CD14-positive monocyte (primary cell): ENCODE measurements at regions not wholly inside any gene's neighbourhood (a gene's known extent, or its start where the extent isn't known, plus 50 kb on each side); places are given as distances from the start of the nearest gene placed in this dataset.

ENCODE experiments used
- DNase-seq, 3 donors: peaks; one replicate each; pipeline ENCODE4 v3.0.0-alpha.2; 2011 to 2022
- H2AFZ ChIP-seq: 2 replicates; pipeline ENCODE4 v1.6.0; 2012; ENCODE audit warnings: mild to moderate bottlenecking, low read depth, low read length, inconsistent platforms; ENCODE audit not compliant: insufficient read depth, poor library complexity, severe bottlenecking
- H3K27ac ChIP-seq, 2 donors: 1 replicate in 1 of 2; 2 replicates in 1 of 2; pipeline ENCODE4 v1.5.1; 2012 to 2013; ENCODE audit warnings: low read length in 2 of 2, control low read depth in 1 of 2, inconsistent platforms in 1 of 2, low read depth in 1 of 2, mild to moderate bottlenecking in 1 of 2
- H3K27me3 ChIP-seq, 2 donors: one replicate each; pipeline versions ENCODE4 v1.6.0 to v1.6.1; 2011 to 2013; ENCODE audit warnings: low read length in 2 of 2; ENCODE audit not compliant: control insufficient read depth in 2 of 2, insufficient read depth in 2 of 2
- H3K36me3 ChIP-seq, 2 donors: replicated peaks in 1 of 2; 1 replicate in 1 of 2; 2 replicates in 1 of 2; pipeline versions ENCODE4 v1.5.1 to v1.6.1; 2012 to 2013; ENCODE audit warnings: low read length in 2 of 2, control low read depth in 1 of 2, inconsistent platforms in 1 of 2, mild to moderate bottlenecking in 1 of 2; ENCODE audit not compliant: insufficient read depth in 2 of 2, control insufficient read depth in 1 of 2
- H3K4me1 ChIP-seq, 2 donors: 1 replicate in 1 of 2; 2 replicates in 1 of 2; pipeline versions ENCODE4 v1.5.1 to v1.6.1; 2012 to 2013; ENCODE audit warnings: low read length in 2 of 2, control low read depth in 1 of 2, inconsistent platforms in 1 of 2, mild to moderate bottlenecking in 1 of 2, moderate library complexity in 1 of 2; ENCODE audit not compliant: insufficient read depth in 2 of 2, control insufficient read depth in 1 of 2
- H3K4me2 ChIP-seq: replicated peaks from 2 replicates; pipeline ENCODE3; 2012; ENCODE audit warnings: low read length, moderate library complexity, mild to moderate bottlenecking; ENCODE audit not compliant: poor library complexity, severe bottlenecking; ENCODE audit errors: extremely low read depth
- H3K4me3 ChIP-seq, 3 experiments: fragments of 200-600 bp in 1 of 3; sonication (generic) in 1 of 3; replicated peaks in 1 of 3; 1 replicate in 2 of 3; 2 replicates in 1 of 3; pipeline ENCODE4 v1.5.1; 2011 to 2013; ENCODE audit warnings: low read length in 3 of 3, mild to moderate bottlenecking in 3 of 3, control low read depth in 2 of 3, low read depth in 2 of 3, inconsistent platforms in 1 of 3, moderate library complexity in 1 of 3
- H3K79me2 ChIP-seq: 2 replicates; pipeline ENCODE4 v1.6.0; 2012; ENCODE audit warnings: mild to moderate bottlenecking, control low read depth, inconsistent platforms, low read length, moderate library complexity; ENCODE audit not compliant: insufficient read depth
- H3K9ac ChIP-seq: 2 replicates; pipeline ENCODE4 v1.6.0; 2017; ENCODE audit warnings: low read length, mild to moderate bottlenecking; ENCODE audit not compliant: insufficient read depth, poor library complexity, severe bottlenecking
- H3K9me3 ChIP-seq, 2 donors: replicated peaks in 1 of 2; 1 replicate in 1 of 2; 2 replicates in 1 of 2; pipeline versions ENCODE4 v1.5.1 to v1.6.1; 2012 to 2013; ENCODE audit warnings: low read length in 2 of 2, control low read depth in 1 of 2; ENCODE audit not compliant: control insufficient read depth in 1 of 2, insufficient read depth in 1 of 2
- H4K20me1 ChIP-seq: 2 replicates; pipeline ENCODE4 v1.6.0; 2012; ENCODE audit warnings: mild to moderate bottlenecking, low read length, control low read depth, moderate library complexity; ENCODE audit not compliant: insufficient read depth
- H3K27ac Mint-ChIP-seq, 7 donors: one replicate each; pipeline ENCODE4 v1.8.0; 2020; ENCODE audit warnings: mild to moderate bottlenecking in 7 of 7, mixed read lengths in 7 of 7, moderate library complexity in 6 of 7, inconsistent platforms in 2 of 7
- H3K27me3 Mint-ChIP-seq, 3 donors: one replicate each; pipeline ENCODE4 v1.8.0; 2021 to 2022; ENCODE audit warnings: low read depth in 3 of 3, mild to moderate bottlenecking in 3 of 3, mixed read lengths in 3 of 3, moderate library complexity in 3 of 3, inconsistent platforms in 1 of 3
- H3K36me3 Mint-ChIP-seq, 2 donors: one replicate each; pipeline ENCODE4 v1.8.0; 2020; ENCODE audit warnings: mixed read lengths in 2 of 2, inconsistent platforms in 1 of 2, mild to moderate bottlenecking in 1 of 2
- H3K4me1 Mint-ChIP-seq: one replicate; pipeline ENCODE4 v1.8.0; 2020; ENCODE audit warnings: mild to moderate bottlenecking, mixed read lengths
- H3K4me3 Mint-ChIP-seq, 2 donors: one replicate each; pipeline ENCODE4 v1.8.0; 2020; ENCODE audit warnings: mild to moderate bottlenecking in 2 of 2, mixed read lengths in 2 of 2, moderate library complexity in 1 of 2
- H3K9me3 Mint-ChIP-seq, 7 donors: one replicate each; pipeline ENCODE4 v1.8.0; 2020 to 2022; ENCODE audit warnings: mixed read lengths in 7 of 7, mild to moderate bottlenecking in 6 of 7, moderate library complexity in 6 of 7, inconsistent platforms in 2 of 7
- WGBS: methylation state at CpG from one replicate; pipeline ENCODE4 v1.1.5; 2013; ENCODE audit warnings: missing lambda C conversion rate; ENCODE audit not compliant: insufficient coverage; 5-methylcytosine and 5-hydroxymethylcytosine counted together
- intact Hi-C, 2 donors: fragments of 100-400 bp; cut with micrococcal nuclease; formaldehyde crosslinking; loops; one replicate each; pipeline versions ENCODE4 v1.15.0 to v1.15.1; 2023
- TF ChIP-seq, protein P1 (sequence below): fragments of 200-600 bp; IDR thresholded peaks from one replicate; pipeline ENCODE4 v1.8.0; 2022; ENCODE audit warnings: antibody characterized with exemption, mild to moderate bottlenecking

DNA sequence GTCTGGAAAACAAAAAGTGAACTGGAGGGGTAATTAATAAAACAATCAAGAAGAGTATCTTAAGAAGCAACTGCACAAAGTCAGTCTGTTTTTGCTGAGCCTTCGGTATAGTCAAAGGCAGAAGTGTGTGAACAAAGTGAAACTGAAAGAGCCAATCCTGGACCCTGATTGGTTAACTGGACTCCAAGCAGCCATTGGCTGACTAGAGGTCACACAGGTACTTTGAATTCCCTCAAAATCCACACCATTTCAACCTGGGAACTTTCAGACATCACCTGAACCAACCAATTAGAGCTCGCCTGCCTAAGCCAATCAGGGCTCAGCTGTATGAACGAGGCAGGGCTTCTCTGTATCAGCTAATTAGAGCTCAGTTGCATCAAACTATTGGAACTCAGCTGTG is 286.7 kb downstream of the TLE4 start:
- Histone ChIP-seq H3K4me1 (peaks cover 2 to 5% of the 10 kb centered on the region in 2 donors), H2AFZ (no peak overlapping the region), H3K27me3 (no peaks in the 10 kb centered on the region), H3K9me3 (peaks cover 11 to 14% of the 10 kb centered on the region in 2 donors), H3K27ac (peak overlapping the region in 1 of 2 donors; percentile 24), H3K4me3 (peak overlapping the region in 1 of 3 experiments; percentile 7), H3K4me2 (peak overlapping the region; percentile 24), H3K79me2 (no peaks in the 10 kb centered on the region), H3K36me3 (no peaks in the 10 kb centered on the region), H4K20me1 (no peaks in the 10 kb centered on the region), H3K9ac (no peak overlapping the region)
- Mint-ChIP-seq H3K27ac (peak overlapping the region in 6 of 7 donors; percentile 24 to 92 (median 80)), H3K4me3 (peak overlapping the region in 1 of 2 donors; percentile 52), H3K27me3 (peaks cover 0 to 1% (median 0%) of the 10 kb centered on the region in 3 donors), H3K9me3 (peaks cover 8 to 26% (median 12%) of the 10 kb centered on the region in 7 donors), H3K4me1 (peaks cover 12% of the 10 kb centered on the region), H3K36me3 (no peaks in the 10 kb centered on the region)
- peak in 2 of 3 donors; percentile 40 to 44 for DNase-seq
- WGBS: 83% methylated on average over 2 of the region's 3 CpGs
- TF ChIP-seq, protein P1, sequence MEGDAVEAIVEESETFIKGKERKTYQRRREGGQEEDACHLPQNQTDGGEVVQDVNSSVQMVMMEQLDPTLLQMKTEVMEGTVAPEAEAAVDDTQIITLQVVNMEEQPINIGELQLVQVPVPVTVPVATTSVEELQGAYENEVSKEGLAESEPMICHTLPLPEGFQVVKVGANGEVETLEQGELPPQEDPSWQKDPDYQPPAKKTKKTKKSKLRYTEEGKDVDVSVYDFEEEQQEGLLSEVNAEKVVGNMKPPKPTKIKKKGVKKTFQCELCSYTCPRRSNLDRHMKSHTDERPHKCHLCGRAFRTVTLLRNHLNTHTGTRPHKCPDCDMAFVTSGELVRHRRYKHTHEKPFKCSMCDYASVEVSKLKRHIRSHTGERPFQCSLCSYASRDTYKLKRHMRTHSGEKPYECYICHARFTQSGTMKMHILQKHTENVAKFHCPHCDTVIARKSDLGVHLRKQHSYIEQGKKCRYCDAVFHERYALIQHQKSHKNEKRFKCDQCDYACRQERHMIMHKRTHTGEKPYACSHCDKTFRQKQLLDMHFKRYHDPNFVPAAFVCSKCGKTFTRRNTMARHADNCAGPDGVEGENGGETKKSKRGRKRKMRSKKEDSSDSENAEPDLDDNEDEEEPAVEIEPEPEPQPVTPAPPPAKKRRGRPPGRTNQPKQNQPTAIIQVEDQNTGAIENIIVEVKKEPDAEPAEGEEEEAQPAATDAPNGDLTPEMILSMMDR: no peak
- intact Hi-C loops: no loop called here

DNA sequence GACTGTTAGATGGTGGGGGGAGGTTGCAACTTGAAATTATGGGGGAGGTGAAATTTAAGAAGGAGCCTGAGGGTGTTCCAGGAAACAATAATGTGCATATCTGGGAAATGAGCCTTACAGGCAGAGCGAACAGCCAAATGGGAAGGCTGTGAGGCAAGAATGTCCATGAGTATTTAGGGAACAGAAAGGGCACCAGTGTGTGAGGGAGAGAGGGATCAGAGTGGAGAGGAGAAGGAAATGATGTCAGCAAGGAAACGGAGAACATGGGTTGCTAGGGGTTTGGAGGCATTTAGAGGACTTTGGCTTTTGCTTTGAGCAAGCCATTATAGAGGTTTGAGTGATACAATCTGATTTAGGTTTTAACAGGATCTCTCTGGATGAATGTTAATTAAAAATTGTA is 285.4 kb downstream of the TLE4 start:
- peak overlapping the region in 3 of 7 donors; percentile 23 to 29 (median 25) for H3K27ac Mint-ChIP-seq
- H2AFZ ChIP-seq: no peak overlapping the region
- H3K9me3 Mint-ChIP-seq: peaks cover 2 to 20% (median 6%) of the 10 kb centered on the region in 7 donors
- peaks cover 2 to 5% of the 10 kb centered on the region in 2 donors for H3K4me1 ChIP-seq
- H4K20me1 ChIP-seq: no peaks in the 10 kb centered on the region
- H3K4me2 ChIP-seq: no peak overlapping the region
- no peak overlapping the region for H3K27ac ChIP-seq
- no peaks in the 10 kb centered on the region for H3K79me2 ChIP-seq
- H3K27me3 Mint-ChIP-seq: peaks cover 0 to 1% (median 0%) of the 10 kb centered on the region in 3 donors
- peaks cover 3% of the 10 kb centered on the region in 2 donors for H3K9me3 ChIP-seq
- no peak overlapping the region for H3K9ac ChIP-seq
- TF ChIP-seq, protein P1: no peak
- H3K4me3 Mint-ChIP-seq: no peak overlapping the region
- no peaks in the 10 kb centered on the region for H3K27me3 ChIP-seq
- H3K4me1 Mint-ChIP-seq: peaks cover 12% of the 10 kb centered on the region
- intact Hi-C loops: no loop called here
- no peaks in the 10 kb centered on the region for H3K36me3 Mint-ChIP-seq
- no peak overlapping the region for H3K4me3 ChIP-seq
- no peak for DNase-seq
- WGBS: 33% methylated on average over 2 of the region's 2 CpGs
- H3K36me3 ChIP-seq: no peaks in the 10 kb centered on the region
